HEK293 (cell line): ENCODE measurements at regions not wholly inside any gene's neighbourhood (a gene's known extent, or its start where the extent isn't known, plus 50 kb on each side); places are given as distances from the start of the nearest gene placed in this dataset.

Source experiments
- MEIS1 ChIP-seq: sonication (generic); formaldehyde crosslinking; IDR thresholded peaks from 2 replicates; pipeline ENCODE4 v1.8.1; 2022; ENCODE audit warnings: missing genetic modification reagents, mild to moderate bottlenecking, borderline replicate concordance
- ZNF221 ChIP-seq: fragments of 450-650 bp; formaldehyde crosslinking; IDR thresholded peaks from 2 replicates; pipeline ENCODE4 v1.5.1; 2017; ENCODE audit warnings: missing biosample characterization, missing genetic modification characterization, borderline replicate concordance
- ZNF24 ChIP-seq: fragments of 450-650 bp; formaldehyde crosslinking; IDR thresholded peaks from 2 replicates; pipeline ENCODE4 v1.5.1; 2016; ENCODE audit warnings: missing biosample characterization, missing genetic modification characterization
- ZNF274 ChIP-seq, 2 experiments: fragments of 200-500 bp in 1 of 2; fragments of 450-650 bp in 1 of 2; sonication (Bioruptor generic) in 1 of 2; formaldehyde crosslinking in 1 of 2; IDR thresholded peaks; 2 replicates each; pipeline versions ENCODE4 v1.5.1 to v1.6.1; 2014 to 2016; ENCODE audit warnings: borderline replicate concordance in 1 of 2, inconsistent platforms in 1 of 2, low read length in 1 of 2, missing biosample characterization in 1 of 2, missing genetic modification characterization in 1 of 2
- ZNF768 ChIP-seq: fragments of 450-650 bp; formaldehyde crosslinking; IDR thresholded peaks from 2 replicates; pipeline ENCODE4 v1.5.1; 2018; ENCODE audit warnings: missing biosample characterization, mild to moderate bottlenecking, missing genetic modification characterization
- ZNF830 ChIP-seq: fragments of 450-650 bp; IDR thresholded peaks from 2 replicates; pipeline ENCODE4 v1.5.0; 2018; ENCODE audit warnings: missing biosample characterization, missing genetic modification characterization, low read depth, mild to moderate bottlenecking, moderate library complexity
- ZSCAN4 ChIP-seq: fragments of 450-650 bp; formaldehyde crosslinking; IDR thresholded peaks from 2 replicates; pipeline ENCODE4 v1.5.1; 2017; ENCODE audit warnings: missing biosample characterization, missing genetic modification characterization
- TF ChIP-seq, protein P1 (sequence below): fragments of 450-650 bp; formaldehyde crosslinking; IDR thresholded peaks from 2 replicates; pipeline ENCODE4 v1.5.1; 2016; ENCODE audit warnings: missing biosample characterization, missing genetic modification characterization
- TF ChIP-seq, protein P2 (sequence below): fragments of 450-650 bp; formaldehyde crosslinking; IDR thresholded peaks from 2 replicates; pipeline ENCODE4 v1.5.1; 2016; ENCODE audit warnings: missing biosample characterization, missing genetic modification characterization, low read depth
- TF ChIP-seq, protein P3 (sequence below): fragments of 450-650 bp; formaldehyde crosslinking; IDR thresholded peaks from 2 replicates; pipeline ENCODE4 v1.5.1; 2016; ENCODE audit warnings: missing biosample characterization, missing genetic modification characterization

- TF ChIP-seq, protein P1, sequence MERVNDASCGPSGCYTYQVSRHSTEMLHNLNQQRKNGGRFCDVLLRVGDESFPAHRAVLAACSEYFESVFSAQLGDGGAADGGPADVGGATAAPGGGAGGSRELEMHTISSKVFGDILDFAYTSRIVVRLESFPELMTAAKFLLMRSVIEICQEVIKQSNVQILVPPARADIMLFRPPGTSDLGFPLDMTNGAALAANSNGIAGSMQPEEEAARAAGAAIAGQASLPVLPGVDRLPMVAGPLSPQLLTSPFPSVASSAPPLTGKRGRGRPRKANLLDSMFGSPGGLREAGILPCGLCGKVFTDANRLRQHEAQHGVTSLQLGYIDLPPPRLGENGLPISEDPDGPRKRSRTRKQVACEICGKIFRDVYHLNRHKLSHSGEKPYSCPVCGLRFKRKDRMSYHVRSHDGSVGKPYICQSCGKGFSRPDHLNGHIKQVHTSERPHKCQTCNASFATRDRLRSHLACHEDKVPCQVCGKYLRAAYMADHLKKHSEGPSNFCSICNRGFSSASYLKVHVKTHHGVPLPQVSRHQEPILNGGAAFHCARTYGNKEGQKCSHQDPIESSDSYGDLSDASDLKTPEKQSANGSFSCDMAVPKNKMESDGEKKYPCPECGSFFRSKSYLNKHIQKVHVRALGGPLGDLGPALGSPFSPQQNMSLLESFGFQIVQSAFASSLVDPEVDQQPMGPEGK (tag by site-specific recombination) = no peak
- no peak for TF ChIP-seq ZNF274 (IDR thresholded peaks at IDR 0.05; ENCODE audit: low read length)
- no peak for TF ChIP-seq ZNF274 (tag by site-specific recombination; IDR thresholded peaks at IDR 0.05; ENCODE audit: borderline replicate concordance)
- no peak for TF ChIP-seq ZNF768 (tag by site-specific recombination)
- TF ChIP-seq ZNF221 (tag by site-specific recombination) = no peak
- TF ChIP-seq ZSCAN4 = no peak
- no peak for TF ChIP-seq MEIS1 (CRISPR knock-in tag)
- TF ChIP-seq ZNF830 (tag by site-specific recombination) = no peak
- TF ChIP-seq, protein P2, sequence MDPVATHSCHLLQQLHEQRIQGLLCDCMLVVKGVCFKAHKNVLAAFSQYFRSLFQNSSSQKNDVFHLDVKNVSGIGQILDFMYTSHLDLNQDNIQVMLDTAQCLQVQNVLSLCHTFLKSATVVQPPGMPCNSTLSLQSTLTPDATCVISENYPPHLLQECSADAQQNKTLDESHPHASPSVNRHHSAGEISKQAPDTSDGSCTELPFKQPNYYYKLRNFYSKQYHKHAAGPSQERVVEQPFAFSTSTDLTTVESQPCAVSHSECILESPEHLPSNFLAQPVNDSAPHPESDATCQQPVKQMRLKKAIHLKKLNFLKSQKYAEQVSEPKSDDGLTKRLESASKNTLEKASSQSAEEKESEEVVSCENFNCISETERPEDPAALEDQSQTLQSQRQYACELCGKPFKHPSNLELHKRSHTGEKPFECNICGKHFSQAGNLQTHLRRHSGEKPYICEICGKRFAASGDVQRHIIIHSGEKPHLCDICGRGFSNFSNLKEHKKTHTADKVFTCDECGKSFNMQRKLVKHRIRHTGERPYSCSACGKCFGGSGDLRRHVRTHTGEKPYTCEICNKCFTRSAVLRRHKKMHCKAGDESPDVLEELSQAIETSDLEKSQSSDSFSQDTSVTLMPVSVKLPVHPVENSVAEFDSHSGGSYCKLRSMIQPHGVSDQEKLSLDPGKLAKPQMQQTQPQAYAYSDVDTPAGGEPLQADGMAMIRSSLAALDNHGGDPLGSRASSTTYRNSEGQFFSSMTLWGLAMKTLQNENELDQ (tag by site-specific recombination) = no peak
- TF ChIP-seq ZNF24 (tag by site-specific recombination) = no peak
- TF ChIP-seq, protein P3, sequence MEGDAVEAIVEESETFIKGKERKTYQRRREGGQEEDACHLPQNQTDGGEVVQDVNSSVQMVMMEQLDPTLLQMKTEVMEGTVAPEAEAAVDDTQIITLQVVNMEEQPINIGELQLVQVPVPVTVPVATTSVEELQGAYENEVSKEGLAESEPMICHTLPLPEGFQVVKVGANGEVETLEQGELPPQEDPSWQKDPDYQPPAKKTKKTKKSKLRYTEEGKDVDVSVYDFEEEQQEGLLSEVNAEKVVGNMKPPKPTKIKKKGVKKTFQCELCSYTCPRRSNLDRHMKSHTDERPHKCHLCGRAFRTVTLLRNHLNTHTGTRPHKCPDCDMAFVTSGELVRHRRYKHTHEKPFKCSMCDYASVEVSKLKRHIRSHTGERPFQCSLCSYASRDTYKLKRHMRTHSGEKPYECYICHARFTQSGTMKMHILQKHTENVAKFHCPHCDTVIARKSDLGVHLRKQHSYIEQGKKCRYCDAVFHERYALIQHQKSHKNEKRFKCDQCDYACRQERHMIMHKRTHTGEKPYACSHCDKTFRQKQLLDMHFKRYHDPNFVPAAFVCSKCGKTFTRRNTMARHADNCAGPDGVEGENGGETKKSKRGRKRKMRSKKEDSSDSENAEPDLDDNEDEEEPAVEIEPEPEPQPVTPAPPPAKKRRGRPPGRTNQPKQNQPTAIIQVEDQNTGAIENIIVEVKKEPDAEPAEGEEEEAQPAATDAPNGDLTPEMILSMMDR (tag by site-specific recombination) = no peak
Measured at GRCh38 chr19:5218255-5218855, 122.3 kb downstream of the PTPRS start.
